HEK293 (cell line): ENCODE measurements at regions not wholly inside any gene's neighbourhood (a gene's known extent, or its start where the extent isn't known, plus 50 kb on each side); places are given as distances from the start of the nearest gene placed in this dataset.

ENCODE experiments used
- CTCF ChIA-PET: fragments of 350-600 bp; formaldehyde crosslinking; extraction: SDS; loops from one replicate; lab custom pipeline; 2021; ENCODE audit warnings: antibody characterized with exemption; lab: Yijun Ruan, JAX
- POLR2A ChIA-PET: fragments of 300-600 bp; formaldehyde crosslinking; extraction: SDS; loops from one replicate; lab custom pipeline; 2020; ENCODE audit warnings: antibody characterized with exemption, inconsistent platforms; lab: Yijun Ruan, JAX
- H3K27ac ChIP-seq: fragments of 200-500 bp; sonication (Bioruptor generic); 2 replicates; pipeline ENCODE4 v1.5.1; 2014; ENCODE audit warnings: low read depth, low read length, control low read depth, inconsistent platforms; ENCODE audit errors: extremely low read depth
- H3K36me3 ChIP-seq, 2 experiments: fragments of 200-500 bp in 1 of 2; sonication (Bioruptor generic) in 1 of 2; 1 replicate in 1 of 2; 2 replicates in 1 of 2; pipeline ENCODE4 v1.5.1; 2014 to 2017; ENCODE audit warnings: inconsistent platforms in 2 of 2, low read length in 2 of 2; ENCODE audit not compliant: control insufficient read depth in 2 of 2, insufficient read depth in 1 of 2
- H3K4me1 ChIP-seq: fragments of 200-500 bp; sonication (Bioruptor generic); 2 replicates; pipeline ENCODE4 v1.5.1; 2014; ENCODE audit warnings: mild to moderate bottlenecking, low read length, inconsistent platforms; ENCODE audit not compliant: control insufficient read depth, insufficient read depth
- H3K4me3 ChIP-seq: 2 replicates; pipeline ENCODE4 v1.5.1; 2011; ENCODE audit warnings: low read depth, mild to moderate bottlenecking, control low read depth, low read length, moderate library complexity
- H3K9me3 ChIP-seq: fragments of 200-500 bp; sonication (Bioruptor generic); 2 replicates; pipeline ENCODE4 v1.5.1; 2014; ENCODE audit warnings: low read depth, low read length, inconsistent platforms; ENCODE audit not compliant: control insufficient read depth, insufficient read depth
- BCL11B ChIP-seq: fragments of 450-650 bp; formaldehyde crosslinking; IDR thresholded peaks from 2 replicates; pipeline ENCODE4 v1.5.1; 2016; ENCODE audit warnings: low read depth, missing biosample characterization, missing genetic modification characterization
- GLIS2 ChIP-seq: fragments of 450-650 bp; formaldehyde crosslinking; IDR thresholded peaks from 2 replicates; pipeline ENCODE4 v1.5.1; 2016; ENCODE audit warnings: missing biosample characterization, missing genetic modification characterization
- IKZF3 ChIP-seq: fragments of 450-650 bp; IDR thresholded peaks from 2 replicates; pipeline ENCODE4 v1.5.0; 2018; ENCODE audit warnings: missing biosample characterization, mild to moderate bottlenecking, missing genetic modification characterization, moderate library complexity
- KLF8 ChIP-seq: fragments of 450-650 bp; formaldehyde crosslinking; IDR thresholded peaks from 2 replicates; pipeline ENCODE4 v1.5.1; 2016; ENCODE audit warnings: missing biosample characterization, missing genetic modification characterization
- MZF1 ChIP-seq: fragments of 450-650 bp; formaldehyde crosslinking; IDR thresholded peaks from 2 replicates; pipeline ENCODE4 v1.5.1; 2017; ENCODE audit warnings: missing biosample characterization, missing genetic modification characterization, borderline replicate concordance
- SALL2 ChIP-seq: fragments of 450-650 bp; formaldehyde crosslinking; IDR thresholded peaks from 2 replicates; pipeline ENCODE4 v1.5.0; 2017; ENCODE audit warnings: missing biosample characterization, mild to moderate bottlenecking, missing genetic modification characterization, borderline replicate concordance
- ZFHX2 ChIP-seq: fragments of 450-650 bp; formaldehyde crosslinking; conservative IDR thresholded peaks from 2 replicates; pipeline ENCODE4 v1.5.1; 2016; ENCODE audit warnings: missing biosample characterization, missing genetic modification characterization
- ZFP3 ChIP-seq: fragments of 450-650 bp; formaldehyde crosslinking; IDR thresholded peaks from 2 replicates; pipeline ENCODE4 v1.5.1; 2016; ENCODE audit warnings: low read depth, missing biosample characterization, missing genetic modification characterization
- ZNF138 ChIP-seq: fragments of 450-650 bp; formaldehyde crosslinking; IDR thresholded peaks from 2 replicates; pipeline ENCODE4 v1.5.1; 2016; ENCODE audit warnings: missing biosample characterization, missing genetic modification characterization, borderline replicate concordance
- ZNF146 ChIP-seq: fragments of 450-650 bp; formaldehyde crosslinking; IDR thresholded peaks from 2 replicates; pipeline ENCODE4 v1.5.1; 2016; ENCODE audit warnings: missing biosample characterization, missing genetic modification characterization
- ZNF169 ChIP-seq: fragments of 450-650 bp; formaldehyde crosslinking; IDR thresholded peaks from 2 replicates; pipeline ENCODE4 v1.5.1; 2016; ENCODE audit warnings: missing biosample characterization, missing genetic modification characterization
- ZNF23 ChIP-seq: fragments of 450-650 bp; formaldehyde crosslinking; IDR thresholded peaks from 2 replicates; pipeline ENCODE4 v1.5.1; 2016; ENCODE audit warnings: missing biosample characterization, missing genetic modification characterization, borderline replicate concordance
- ZNF324 ChIP-seq: fragments of 450-650 bp; formaldehyde crosslinking; IDR thresholded peaks from 2 replicates; pipeline ENCODE4 v1.5.1; 2016; ENCODE audit warnings: missing biosample characterization, missing genetic modification characterization
- ZNF391 ChIP-seq: fragments of 450-650 bp; formaldehyde crosslinking; IDR thresholded peaks from 2 replicates; pipeline ENCODE4 v1.5.1; 2016; ENCODE audit warnings: low read depth, missing biosample characterization, missing genetic modification characterization, borderline replicate concordance
- ZNF398 ChIP-seq: fragments of 450-650 bp; formaldehyde crosslinking; IDR thresholded peaks from 2 replicates; pipeline ENCODE4 v1.5.1; 2017; ENCODE audit warnings: missing biosample characterization, missing genetic modification characterization
- ZNF433 ChIP-seq: fragments of 450-650 bp; formaldehyde crosslinking; IDR thresholded peaks from 2 replicates; pipeline ENCODE4 v1.5.1; 2016; ENCODE audit warnings: missing biosample characterization, missing genetic modification characterization, low read depth
- ZNF48 ChIP-seq: fragments of 450-650 bp; formaldehyde crosslinking; IDR thresholded peaks from 2 replicates; pipeline ENCODE4 v1.5.1; 2016; ENCODE audit warnings: missing biosample characterization, missing genetic modification characterization
- ZNF580 ChIP-seq: fragments of 450-650 bp; formaldehyde crosslinking; IDR thresholded peaks from 2 replicates; pipeline ENCODE4 v1.5.1; 2016; ENCODE audit warnings: missing biosample characterization, missing genetic modification characterization
- ZNF585B ChIP-seq: fragments of 450-650 bp; formaldehyde crosslinking; IDR thresholded peaks from 2 replicates; pipeline ENCODE4 v1.5.1; 2016; ENCODE audit warnings: missing biosample characterization, missing genetic modification characterization
- ZNF610 ChIP-seq: fragments of 450-650 bp; formaldehyde crosslinking; IDR thresholded peaks from 2 replicates; pipeline ENCODE4 v1.5.1; 2016; ENCODE audit warnings: missing biosample characterization, missing genetic modification characterization, borderline replicate concordance
- ZNF629 ChIP-seq: fragments of 450-650 bp; formaldehyde crosslinking; IDR thresholded peaks from 2 replicates; pipeline ENCODE4 v1.5.1; 2017; ENCODE audit warnings: missing biosample characterization, missing genetic modification characterization
- ZNF639 ChIP-seq: fragments of 450-650 bp; formaldehyde crosslinking; IDR thresholded peaks from 2 replicates; pipeline ENCODE4 v1.5.1; 2016; ENCODE audit warnings: missing biosample characterization, missing genetic modification characterization
- ZNF768 ChIP-seq: fragments of 450-650 bp; formaldehyde crosslinking; IDR thresholded peaks from 2 replicates; pipeline ENCODE4 v1.5.1; 2018; ENCODE audit warnings: missing biosample characterization, mild to moderate bottlenecking, missing genetic modification characterization
- ZNF777 ChIP-seq: fragments of 450-650 bp; formaldehyde crosslinking; IDR thresholded peaks from 2 replicates; pipeline ENCODE4 v1.5.1; 2017; ENCODE audit warnings: missing biosample characterization, missing genetic modification characterization, borderline replicate concordance
- ZSCAN30 ChIP-seq: fragments of 450-650 bp; IDR thresholded peaks from 2 replicates; pipeline ENCODE4 v1.5.1; 2018; ENCODE audit warnings: missing biosample characterization, mild to moderate bottlenecking, missing genetic modification characterization, moderate library complexity
- TF ChIP-seq, protein P1 (sequence below): fragments of 450-650 bp; formaldehyde crosslinking; optimal IDR thresholded peaks from 2 replicates; pipeline ENCODE3; 2016; ENCODE audit warnings: missing biosample characterization, mild to moderate bottlenecking, missing genetic modification characterization
- TF ChIP-seq, protein P2 (sequence below): fragments of 450-650 bp; formaldehyde crosslinking; IDR thresholded peaks from 2 replicates; pipeline ENCODE4 v1.5.1; 2016; ENCODE audit warnings: missing biosample characterization, missing genetic modification characterization

DNA sequence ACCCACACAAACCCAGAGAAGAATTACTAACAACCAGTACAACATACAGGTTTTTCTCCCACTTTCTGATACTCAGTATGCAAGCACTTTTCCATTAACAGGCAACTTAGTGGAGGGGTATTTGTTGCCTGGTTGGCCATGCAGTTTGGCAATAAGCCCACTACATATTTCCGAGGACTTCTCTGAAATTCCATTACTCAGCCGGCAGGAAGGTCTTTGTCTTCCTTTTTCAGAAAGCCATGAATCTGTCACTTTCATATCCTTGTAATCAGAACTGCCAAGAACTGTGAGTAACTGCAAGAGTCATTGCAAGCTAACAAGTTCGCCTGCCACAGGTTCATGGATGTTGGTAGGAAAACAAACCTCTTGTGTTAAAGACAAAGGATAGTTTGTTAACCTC is 422.3 kb upstream of the ROBO1 start:
- POLR2A ChIA-PET, result no interaction called here
- Histone ChIP-seq H3K9me3 (no peaks in the 10 kb centered on the region), H3K4me1 (no peaks in the 10 kb centered on the region), H3K4me3 (no peak overlapping the region), H3K27ac (no peak overlapping the region), H3K36me3 (no peaks in the 10 kb centered on the region)
- CTCF ChIA-PET, result interaction anchor here (0.7 kb wide), 1 partner anchor 1180 kb away, joined by 3 read pairs; no protein-coding TSS in a partner anchor
- no peak for TF ChIP-seq ZNF324 (tag by site-specific recombination)
- no peak for TF ChIP-seq ZNF138 (tag by site-specific recombination)
- TF ChIP-seq, protein P1, sequence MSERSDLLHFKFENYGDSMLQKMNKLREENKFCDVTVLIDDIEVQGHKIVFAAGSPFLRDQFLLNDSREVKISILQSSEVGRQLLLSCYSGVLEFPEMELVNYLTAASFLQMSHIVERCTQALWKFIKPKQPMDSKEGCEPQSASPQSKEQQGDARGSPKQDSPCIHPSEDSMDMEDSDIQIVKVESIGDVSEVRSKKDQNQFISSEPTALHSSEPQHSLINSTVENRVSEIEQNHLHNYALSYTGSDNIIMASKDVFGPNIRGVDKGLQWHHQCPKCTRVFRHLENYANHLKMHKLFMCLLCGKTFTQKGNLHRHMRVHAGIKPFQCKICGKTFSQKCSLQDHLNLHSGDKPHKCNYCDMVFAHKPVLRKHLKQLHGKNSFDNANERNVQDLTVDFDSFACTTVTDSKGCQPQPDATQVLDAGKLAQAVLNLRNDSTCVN (tag by site-specific recombination), result no peak

- H3K36me3 ChIP-seq, result no peaks in the 10 kb centered on the region
- H3K4me1 ChIP-seq, result no peaks in the 10 kb centered on the region
- CTCF ChIA-PET, result no interaction called here
- H3K4me3 ChIP-seq, result no peak overlapping the region
- H3K27ac ChIP-seq, result no peak overlapping the region
- no peaks in the 10 kb centered on the region for H3K9me3 ChIP-seq
- no peak for TF ChIP-seq KLF8
- no peak for TF ChIP-seq ZFP3
- no peak for TF ChIP-seq ZNF23 (tag by site-specific recombination)
- TF ChIP-seq ZNF169 (tag by site-specific recombination), result no peak
- no peak for TF ChIP-seq ZNF433 (tag by site-specific recombination)
- no peak for TF ChIP-seq SALL2 (tag by site-specific recombination)
- TF ChIP-seq ZNF610 (tag by site-specific recombination), result no peak
- TF ChIP-seq BCL11B (tag by site-specific recombination), result no peak
- POLR2A ChIA-PET, result no interaction called here
These were observed 420.2 kb upstream of the ROBO1 start for GRCh38 chr3:80187981-80188380.

GRCh38 chr3:80159990-80160506 is 392.2 kb upstream of the ROBO1 start:
- no peak overlapping the region for H3K27ac ChIP-seq
- ChIA-PET CTCF (no interaction called here), POLR2A (no interaction called here)
- no peak overlapping the region for H3K4me3 ChIP-seq
- H3K4me1 ChIP-seq, result no peaks in the 10 kb centered on the region
- H3K36me3 ChIP-seq, result no peaks in the 10 kb centered on the region
- H3K9me3 ChIP-seq, result no peaks in the 10 kb centered on the region
- TF ChIP-seq ZNF639, result no peak
- TF ChIP-seq GLIS2, result no peak
- TF ChIP-seq ZNF585B (tag by site-specific recombination), result no peak
- TF ChIP-seq ZNF629 (tag by site-specific recombination), result no peak
- TF ChIP-seq ZNF146, result no peak
- TF ChIP-seq ZNF777, result no peak
- no peak for TF ChIP-seq KLF8
- TF ChIP-seq ZFHX2, result no peak
- TF ChIP-seq MZF1 (tag by site-specific recombination), result no peak
- TF ChIP-seq ZNF768 (tag by site-specific recombination), result no peak
- no peak for TF ChIP-seq ZNF398
- no peak for TF ChIP-seq ZSCAN30 (tag by site-specific recombination)
- TF ChIP-seq ZNF48 (tag by site-specific recombination), result no peak
- TF ChIP-seq, protein P2, sequence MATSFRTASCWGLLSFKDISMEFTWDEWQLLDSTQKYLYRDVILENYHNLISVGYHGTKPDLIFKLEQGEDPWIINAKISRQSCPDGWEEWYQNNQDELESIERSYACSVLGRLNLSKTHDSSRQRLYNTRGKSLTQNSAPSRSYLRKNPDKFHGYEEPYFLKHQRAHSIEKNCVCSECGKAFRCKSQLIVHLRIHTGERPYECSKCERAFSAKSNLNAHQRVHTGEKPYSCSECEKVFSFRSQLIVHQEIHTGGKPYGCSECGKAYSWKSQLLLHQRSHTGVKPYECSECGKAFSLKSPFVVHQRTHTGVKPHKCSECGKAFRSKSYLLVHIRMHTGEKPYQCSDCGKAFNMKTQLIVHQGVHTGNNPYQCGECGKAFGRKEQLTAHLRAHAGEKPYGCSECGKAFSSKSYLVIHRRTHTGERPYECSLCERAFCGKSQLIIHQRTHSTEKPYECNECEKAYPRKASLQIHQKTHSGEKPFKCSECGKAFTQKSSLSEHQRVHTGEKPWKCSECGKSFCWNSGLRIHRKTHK (tag by site-specific recombination), result no peak
- TF ChIP-seq ZNF391 (tag by site-specific recombination), result no peak
- no peak for TF ChIP-seq ZNF580 (tag by site-specific recombination)
- no peak for TF ChIP-seq IKZF3 (tag by site-specific recombination)
